NCI-H69 (cell line): ENCODE measurements at regions not wholly inside any gene's neighbourhood (a gene's known extent, or its start where the extent isn't known, plus 50 kb on each side); places are given as distances from the start of the nearest gene placed in this dataset.
A peak's percentile ranks its signal among the peaks of the same experiment; 100 is the strongest.
"Not testable (repeated sequence)": the region's sequence is repeated elsewhere in the genome, so short reads cannot be mapped to it uniquely, and the experiment has no call there.

Experiments
- DNase-seq: peaks from one replicate; lab custom pipeline; 2025; lab: John Stamatoyannopoulos, UW

DNA sequence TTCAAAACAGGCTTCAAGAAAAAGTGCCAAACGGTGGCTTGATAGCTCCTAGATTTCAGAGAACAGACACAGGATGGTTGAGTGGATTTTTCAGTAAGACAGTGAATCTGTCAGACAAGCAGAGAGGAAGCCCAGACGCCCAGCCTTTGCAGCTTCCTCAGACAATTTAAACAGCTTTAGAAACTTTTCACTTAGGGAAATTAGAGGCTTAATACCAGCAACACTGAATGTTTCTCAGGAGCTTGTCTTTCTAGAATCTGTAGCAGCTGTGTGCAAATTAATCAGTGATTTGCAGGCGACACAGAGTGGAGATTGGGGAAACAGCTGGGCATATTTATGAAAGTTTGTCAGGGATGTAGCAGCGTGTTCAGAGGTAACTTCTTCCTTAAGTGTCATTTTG, 362.1 kb downstream of the GALC start:
- no peak for DNase-seq

DNA sequence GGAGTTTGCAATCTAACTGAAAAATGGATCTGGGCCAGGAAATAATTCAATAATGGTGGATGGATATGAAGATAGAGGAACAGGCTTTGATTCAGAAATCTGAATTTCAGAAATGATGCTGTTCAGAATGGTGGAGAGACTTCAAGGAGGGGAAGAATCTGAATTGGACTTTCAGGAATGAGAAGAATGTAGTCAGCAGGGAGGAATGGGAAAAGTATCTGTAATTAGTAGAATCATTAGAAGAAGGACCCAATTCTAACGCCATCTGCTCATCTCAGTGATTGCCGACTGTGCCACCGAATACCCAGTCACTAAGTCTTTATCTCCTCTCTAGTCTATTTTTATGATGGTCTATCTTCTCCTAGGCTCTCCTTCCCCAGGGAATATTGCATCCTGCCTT, 363.2 kb downstream of the GALC start:
- no peak for DNase-seq

GRCh38 chr14:87628780-87629179, 364.2 kb downstream of the GALC start:
- no peak for DNase-seq

- DNase-seq, result peak; percentile 67
Measured at GRCh38 chr14:87628129-87628528, 364.9 kb downstream of the GALC start.

- DNase-seq, result no peak
Measured at GRCh38 chr14:87626266-87626665, 366.7 kb downstream of the GALC start.

DNA sequence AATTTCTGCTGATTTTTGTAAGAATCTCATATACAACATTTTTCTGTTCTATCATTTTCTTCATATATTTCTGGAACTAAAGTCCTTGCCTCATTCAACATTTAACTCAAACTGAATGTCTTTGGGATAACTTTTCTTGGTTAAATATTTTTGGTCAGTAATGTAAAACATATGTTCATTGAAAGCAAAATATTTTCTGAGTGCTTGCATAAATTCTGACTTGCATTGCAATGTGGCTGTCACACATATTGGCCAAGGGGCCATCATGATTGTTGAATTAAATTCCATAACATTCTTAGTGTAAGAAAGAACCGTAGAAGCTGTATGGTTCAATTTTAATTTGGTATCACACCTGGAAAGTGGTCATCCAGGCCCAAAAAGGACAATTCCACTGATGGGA, 369.4 kb downstream of the GALC start:
- DNase-seq, result no peak

DNA sequence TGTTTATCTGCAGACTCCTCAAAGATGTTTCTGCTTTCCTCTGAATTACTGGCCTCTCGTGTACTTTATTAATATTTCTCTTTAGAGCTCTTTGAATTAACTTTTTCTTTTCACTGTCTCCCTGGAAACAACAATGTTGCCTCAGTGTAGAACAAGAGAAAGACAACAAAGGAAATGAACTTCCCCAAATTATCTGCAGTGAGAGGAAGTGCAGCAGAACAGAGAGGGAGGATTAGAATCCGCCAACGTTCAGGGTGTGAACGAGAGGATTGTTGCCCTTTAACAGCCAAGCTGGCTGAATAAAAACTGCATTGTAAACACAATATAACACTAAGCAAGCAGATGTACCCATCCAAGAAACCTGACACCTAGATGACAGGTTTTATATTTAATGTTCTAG, 375.9 kb downstream of the GALC start:
- DNase-seq, result peak; percentile 29

- DNase-seq, result peak; percentile 87
Measured at GRCh38 chr14:87615822-87616679, 376.9 kb downstream of the GALC start.

GRCh38 chr14:87615047-87615446, 377.9 kb downstream of the GALC start:
- DNase-seq, result no peak

DNA sequence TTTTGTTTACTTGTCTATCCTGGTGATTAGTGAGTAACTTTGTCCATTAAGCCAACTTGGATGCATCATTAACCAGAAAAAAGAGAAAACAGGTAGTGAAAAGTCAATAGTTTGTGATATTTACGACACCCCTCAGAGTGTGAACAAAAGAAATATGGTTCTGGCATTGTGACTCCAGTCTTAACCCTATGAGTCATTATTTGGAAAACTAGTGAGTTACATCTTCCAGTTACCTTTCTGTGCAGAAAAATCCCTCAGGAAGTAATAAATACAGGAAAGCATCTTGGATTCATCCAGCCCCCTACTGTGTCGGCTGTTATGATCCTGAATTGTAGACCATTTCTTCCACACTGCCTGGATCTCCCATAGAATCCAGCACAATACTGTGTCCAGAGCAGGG, 379.1 kb downstream of the GALC start:
- peak; percentile 93 for DNase-seq

DNA sequence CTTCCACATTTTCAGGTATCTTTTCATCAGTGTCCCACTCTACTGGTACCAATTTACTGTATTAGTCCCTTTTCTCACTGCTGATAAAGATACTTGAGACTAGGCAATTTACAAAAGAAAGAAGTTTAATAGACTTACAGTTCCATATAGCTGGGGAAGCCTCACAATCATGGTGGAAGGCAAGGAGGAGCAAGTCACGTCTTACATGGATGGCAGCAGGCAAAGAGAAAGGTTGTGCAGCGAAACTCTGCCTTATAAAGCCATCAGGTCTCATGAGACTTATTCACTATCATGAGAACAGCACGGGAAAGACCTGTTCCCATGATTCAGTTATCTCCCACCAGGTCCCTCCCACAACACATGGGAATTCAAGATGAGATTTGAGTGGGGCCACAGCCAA, 385.9 kb downstream of the GALC start:
- not testable (repeated sequence) for DNase-seq

DNA sequence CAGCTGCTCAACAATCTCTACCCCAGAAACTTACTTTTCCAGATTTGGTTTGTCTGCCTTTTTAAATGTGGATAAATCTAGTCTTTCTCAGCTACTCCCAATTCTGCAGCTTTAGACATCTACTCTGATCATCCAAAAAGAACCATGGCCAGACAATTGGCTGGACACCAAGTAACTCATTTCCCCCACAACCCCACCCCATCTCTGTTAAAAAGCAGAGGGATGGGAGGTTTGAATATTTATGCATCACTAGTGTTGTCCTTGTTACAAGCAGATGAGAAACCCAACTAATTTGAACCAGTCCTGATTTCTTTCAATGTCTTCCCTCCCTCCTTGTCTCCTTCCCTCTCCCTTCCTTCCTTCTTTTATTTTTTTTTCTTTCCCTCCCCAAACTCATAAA, 391.9 kb downstream of the GALC start:
- DNase-seq, result no peak

DNA sequence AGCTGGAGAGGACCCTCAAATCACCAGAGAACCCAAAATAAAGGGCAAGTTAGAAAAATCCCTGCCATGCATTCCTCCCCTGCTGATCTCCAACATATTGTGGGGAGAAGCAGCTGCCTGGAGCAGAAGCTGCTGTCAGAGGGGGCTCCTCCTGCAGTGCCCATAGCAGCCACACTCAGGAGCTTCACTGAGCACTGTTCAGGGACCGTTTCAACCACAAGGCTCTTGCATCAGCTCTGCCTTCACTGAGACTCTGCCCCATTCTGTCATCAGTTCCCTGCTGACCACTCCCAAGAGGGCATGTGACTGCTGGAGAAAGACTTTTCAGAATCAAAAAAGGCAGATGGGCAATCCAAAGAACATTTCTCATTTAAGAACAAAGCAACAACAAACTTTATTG, 392.7 kb downstream of the GALC start:
- no peak for DNase-seq

- no peak for DNase-seq
Measured at GRCh38 chr14:87581298-87581697, 411.7 kb downstream of the GALC start.

- DNase-seq, result no peak
Measured at GRCh38 chr14:87579036-87579435, 413.9 kb downstream of the GALC start.

DNA sequence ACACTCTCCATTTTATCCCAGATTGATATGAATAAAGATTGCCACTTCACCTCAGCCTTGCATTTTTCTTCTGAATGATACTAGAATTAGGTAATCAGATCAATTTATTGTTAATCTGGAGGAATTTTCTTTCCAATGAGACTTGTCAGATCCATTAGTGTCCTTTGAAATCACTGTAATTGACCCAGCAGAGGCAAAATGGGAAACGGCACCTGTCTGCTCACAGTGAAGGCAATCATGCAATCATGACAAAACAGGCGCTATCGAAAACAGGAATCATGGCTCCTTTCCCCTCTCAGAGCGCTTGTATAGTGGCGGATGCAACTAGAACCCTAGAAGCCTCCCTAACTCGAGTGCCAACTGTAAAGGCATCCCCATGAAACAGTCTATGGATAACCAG, 417.6 kb downstream of the GALC start:
- DNase-seq, result no peak

DNA sequence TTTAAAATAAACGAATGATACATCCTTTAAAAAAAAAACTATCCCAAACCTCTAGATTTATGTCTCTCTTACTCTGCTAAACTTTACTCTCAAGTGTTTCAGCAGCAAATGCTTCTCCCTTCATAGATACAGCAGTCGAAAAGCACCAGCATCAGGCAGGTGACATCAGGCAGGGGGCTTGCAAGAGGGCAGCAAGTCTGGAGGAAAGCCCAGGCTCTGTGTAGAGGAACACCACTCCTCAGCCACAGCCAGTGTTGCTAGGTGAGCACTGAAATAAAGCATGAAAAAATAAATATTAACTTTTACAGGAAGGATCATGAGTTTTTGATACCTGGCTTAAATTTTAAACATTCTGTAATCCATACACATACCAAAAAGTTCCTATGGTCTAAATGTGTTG, 419.4 kb downstream of the GALC start:
- no peak for DNase-seq

- no peak for DNase-seq
Measured at GRCh38 chr14:87567618-87568295, 425.2 kb downstream of the GALC start.

DNA sequence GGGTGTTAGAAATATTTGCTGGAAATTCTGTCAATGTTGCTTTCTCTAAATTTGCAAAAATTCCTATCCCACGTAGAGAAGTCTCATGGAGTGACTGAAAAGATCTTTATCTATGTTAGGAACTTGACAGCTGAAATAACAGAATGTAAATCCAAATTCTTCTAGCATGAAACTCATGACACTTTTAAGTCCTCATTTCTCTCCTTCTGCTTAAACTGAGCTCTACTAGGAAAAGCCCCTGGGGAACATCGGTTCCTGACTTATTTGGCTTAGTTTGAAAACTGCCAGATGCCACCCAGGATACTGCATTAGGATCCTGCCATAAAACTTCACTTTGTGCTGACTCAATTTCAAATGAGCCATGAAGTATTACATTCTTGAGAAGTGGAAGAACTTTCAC, 426.0 kb downstream of the GALC start:
- DNase-seq, result peak; percentile 48

DNA sequence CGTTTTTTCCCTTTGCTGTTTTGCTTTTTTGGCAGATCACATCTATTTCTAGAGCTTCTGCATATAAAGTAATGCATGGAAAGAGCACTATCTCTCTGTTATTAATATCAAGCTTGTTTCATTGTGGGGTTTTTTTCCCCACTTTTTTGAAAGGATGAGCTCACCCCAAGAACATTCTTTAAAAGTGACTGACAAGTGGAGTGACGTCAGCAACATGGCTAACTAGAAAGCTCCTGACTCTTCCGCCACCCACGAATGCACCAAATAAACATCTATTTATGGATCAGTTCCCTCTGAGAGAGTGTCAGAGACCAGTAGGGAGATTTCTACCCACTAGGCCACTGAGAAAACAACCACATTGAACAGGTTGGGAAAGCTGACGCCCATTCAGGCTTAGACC, 445.4 kb downstream of the GALC start:
- no peak for DNase-seq

GRCh38 chr14:87542288-87542687, 450.7 kb downstream of the GALC start:
- peak; percentile 48 for DNase-seq

DNA sequence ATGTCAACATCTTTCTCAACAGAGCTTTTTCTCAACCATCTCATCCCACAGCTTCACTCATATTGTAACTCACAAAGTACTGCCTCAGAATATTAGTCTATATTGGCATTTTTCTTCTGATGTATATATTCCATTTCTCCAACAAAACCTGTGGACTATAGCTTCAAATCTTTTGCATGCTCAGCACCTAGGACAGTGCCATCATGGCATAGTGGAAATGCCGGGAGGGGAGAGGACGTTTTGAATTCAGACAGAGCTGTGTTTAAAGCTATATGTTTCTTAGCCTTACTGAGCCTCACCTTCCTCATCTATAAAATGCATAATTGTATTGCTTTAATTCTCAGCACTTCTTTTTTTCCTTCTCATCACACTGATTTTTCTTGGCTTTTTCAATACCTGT, 452.6 kb downstream of the GALC start:
- DNase-seq, result no peak

DNA sequence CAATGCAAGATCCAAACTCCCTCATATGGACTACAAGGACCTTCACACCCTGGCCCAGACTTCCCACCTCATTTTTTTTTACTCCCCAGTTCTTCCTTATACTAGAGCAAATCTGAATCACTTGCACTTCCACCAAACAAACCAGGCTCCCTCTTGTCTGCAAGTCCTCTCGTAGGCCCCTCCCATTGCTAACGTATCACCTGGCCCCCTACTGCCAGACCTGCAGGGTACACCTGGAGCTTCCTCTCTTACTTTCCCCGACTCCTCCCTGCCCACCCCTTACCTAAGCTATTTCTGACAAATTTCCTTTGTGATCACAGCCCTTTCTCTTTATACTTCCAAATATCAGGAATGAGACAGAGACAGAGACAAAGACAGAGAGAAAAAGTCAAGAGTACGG, 463.9 kb downstream of the GALC start:
- peak; percentile 54 for DNase-seq

DNA sequence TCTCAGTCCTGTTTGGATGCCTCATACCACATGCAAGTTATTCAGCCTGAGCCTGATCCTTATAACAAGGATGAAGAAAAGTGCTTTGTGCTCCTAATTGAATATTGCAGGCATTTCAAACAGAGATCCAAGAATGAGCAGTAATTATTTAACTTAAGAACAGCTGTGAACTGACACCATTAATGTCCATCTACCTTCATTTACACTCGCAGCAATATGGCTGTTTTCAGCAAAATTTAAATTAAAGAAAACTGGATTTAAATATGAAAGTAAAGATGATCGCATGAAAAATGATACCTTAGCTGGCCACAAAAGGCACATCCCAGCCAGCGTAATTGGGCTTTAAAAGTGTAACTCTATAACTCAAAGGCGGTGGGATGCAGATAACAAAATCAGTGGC, 466.3 kb downstream of the GALC start:
- peak; percentile 73 for DNase-seq
